ENCODE measurements at regions not wholly inside any gene's neighbourhood (a gene's known extent, or its start where the extent isn't known, plus 50 kb on each side); places are given as distances from the start of the nearest gene placed in this dataset.
A peak's percentile ranks its signal among the peaks of the same experiment; 100 is the strongest.

DNA sequence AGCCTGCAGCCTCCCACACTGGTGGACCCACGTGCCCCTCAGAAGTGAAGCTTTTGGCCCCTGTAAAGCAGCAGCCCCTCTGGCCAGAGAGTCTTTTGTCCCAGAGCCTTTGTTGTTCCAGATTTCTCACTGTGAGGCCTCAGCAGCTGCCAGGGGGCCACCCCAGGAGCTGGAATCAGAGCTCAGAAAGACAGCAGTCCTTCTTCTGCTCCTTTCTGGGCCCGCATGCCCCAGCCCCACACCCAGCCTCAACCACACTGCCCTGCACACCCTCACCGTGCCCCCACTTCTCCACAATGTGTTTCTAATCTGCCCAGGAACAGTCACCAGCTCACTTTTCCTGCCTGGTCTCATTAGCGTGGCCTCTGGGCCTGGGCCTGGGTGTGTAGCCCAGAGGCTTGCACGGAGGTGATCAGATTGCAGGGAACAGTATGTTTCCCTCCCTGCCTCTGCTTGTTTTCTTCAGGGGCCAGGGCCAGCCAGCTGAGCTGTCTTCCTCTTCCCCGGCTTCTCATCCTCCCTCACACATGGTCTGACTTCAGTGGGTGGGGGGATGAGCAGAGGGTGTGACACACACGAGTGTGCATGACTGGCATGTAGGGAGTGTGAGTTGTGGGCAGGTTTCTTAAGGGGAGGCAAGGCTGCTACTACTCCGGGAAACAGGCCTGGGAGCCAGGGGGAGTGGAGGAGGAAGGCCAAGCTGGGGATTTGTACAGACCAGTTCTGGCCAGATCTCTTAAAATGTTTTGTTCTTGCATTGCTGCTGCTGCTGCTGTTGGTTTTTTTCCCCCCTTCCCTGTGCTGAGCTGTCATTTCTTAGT is 82.5 kb upstream of the ZNF648 start:
- CTCF ChIA-PET, result interaction anchor here (0.5 to 2.7 kb wide), 18 partner anchors 9 to 261 kb away, joined by 3 to 37 read pairs (median 7); partner anchors contain the start of gene GLUL
- Mint-ChIP-seq H3K27ac (ENCODE audit: unreplicated experiment) (no peak overlapping the region), H3K36me3 (ENCODE audit: insufficient read depth, unreplicated experiment) (no peaks in the 10 kb centered on the region), H3K9me3 (ENCODE audit: low read depth, unreplicated experiment) (no peaks in the 10 kb centered on the region), H3K27me3 (ENCODE audit: unreplicated experiment) (no peaks in the 10 kb centered on the region), H3K4me1 (ENCODE audit: low read depth, unreplicated experiment) (peaks cover 47% of the 10 kb centered on the region), H3K4me3 (ENCODE audit: low read depth, unreplicated experiment) (no peak overlapping the region)
- BruUV-seq (replicated peaks), result no TSS peak
- peak; percentile 16 for DNase-seq
- intact Hi-C loops (cut with micrococcal nuclease; ENCODE audit: unreplicated experiment), result loop anchor here (1.0 to 5.0 kb wide), 6 partner anchors 42 to 252 kb away; no protein-coding TSS in a partner anchor
- TF ChIP-seq, protein P1, sequence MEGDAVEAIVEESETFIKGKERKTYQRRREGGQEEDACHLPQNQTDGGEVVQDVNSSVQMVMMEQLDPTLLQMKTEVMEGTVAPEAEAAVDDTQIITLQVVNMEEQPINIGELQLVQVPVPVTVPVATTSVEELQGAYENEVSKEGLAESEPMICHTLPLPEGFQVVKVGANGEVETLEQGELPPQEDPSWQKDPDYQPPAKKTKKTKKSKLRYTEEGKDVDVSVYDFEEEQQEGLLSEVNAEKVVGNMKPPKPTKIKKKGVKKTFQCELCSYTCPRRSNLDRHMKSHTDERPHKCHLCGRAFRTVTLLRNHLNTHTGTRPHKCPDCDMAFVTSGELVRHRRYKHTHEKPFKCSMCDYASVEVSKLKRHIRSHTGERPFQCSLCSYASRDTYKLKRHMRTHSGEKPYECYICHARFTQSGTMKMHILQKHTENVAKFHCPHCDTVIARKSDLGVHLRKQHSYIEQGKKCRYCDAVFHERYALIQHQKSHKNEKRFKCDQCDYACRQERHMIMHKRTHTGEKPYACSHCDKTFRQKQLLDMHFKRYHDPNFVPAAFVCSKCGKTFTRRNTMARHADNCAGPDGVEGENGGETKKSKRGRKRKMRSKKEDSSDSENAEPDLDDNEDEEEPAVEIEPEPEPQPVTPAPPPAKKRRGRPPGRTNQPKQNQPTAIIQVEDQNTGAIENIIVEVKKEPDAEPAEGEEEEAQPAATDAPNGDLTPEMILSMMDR (IDR thresholded peaks at IDR 0.05; ENCODE audit: unreplicated experiment), result no peak

DNA sequence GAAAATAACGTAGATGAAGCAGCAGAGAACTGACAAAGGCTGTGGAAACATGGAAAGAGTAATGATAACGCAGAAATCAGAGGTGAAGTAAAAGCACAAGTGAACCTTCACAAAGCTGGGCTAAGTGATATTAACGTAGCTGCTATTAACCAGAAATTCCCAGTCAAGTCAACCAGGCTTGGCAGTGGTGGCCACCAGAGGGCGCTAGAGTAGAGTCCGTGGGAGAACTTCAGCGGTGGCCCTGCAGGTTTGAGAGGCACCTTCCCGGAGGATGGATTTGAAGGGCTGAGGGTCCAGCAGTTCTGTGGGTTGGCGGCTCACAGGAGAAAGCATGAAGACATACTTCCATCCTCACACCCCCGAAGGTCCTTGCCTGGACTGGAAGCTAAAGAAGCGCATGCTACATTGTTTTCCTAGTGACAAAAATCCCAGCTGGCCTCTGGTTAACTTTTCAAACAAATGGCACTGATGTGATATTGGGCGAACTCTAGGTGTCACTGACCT is 81.7 kb upstream of the ZNF648 start:
- TF ChIP-seq, protein P1 (IDR thresholded peaks at IDR 0.05; ENCODE audit: unreplicated experiment), result peak; percentile 93

DNA sequence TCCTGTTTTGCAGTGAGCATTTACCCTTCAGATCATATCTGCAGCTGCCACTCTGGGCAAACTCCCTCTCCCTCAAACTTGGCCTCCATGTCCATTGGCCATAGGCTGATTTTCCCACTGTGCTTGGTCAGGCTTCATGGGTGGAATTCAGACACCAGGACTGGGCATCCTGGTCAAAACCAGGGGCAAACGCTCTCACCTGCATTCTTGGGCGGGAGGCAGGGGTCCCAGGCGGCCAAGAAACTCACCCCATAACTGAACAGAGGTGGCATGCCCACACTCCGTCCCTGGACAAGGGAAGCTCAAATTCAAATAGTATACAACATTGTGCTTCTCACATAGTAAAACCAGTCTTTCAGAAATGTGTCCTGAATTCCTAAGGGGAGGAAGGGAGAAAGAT is 81.1 kb upstream of the ZNF648 start:
- H3K36me3 Mint-ChIP-seq (ENCODE audit: insufficient read depth, unreplicated experiment), result no peaks in the 10 kb centered on the region
- TF ChIP-seq, protein P1 (IDR thresholded peaks at IDR 0.05; ENCODE audit: unreplicated experiment), result no peak
- CTCF ChIA-PET, result interaction anchor here (0.5 to 2.7 kb wide), 21 partner anchors 11 to 507 kb away, joined by 3 to 37 read pairs (median 5); no protein-coding TSS in a partner anchor
- no peak overlapping the region for H3K4me3 Mint-ChIP-seq (ENCODE audit: low read depth, unreplicated experiment)
- DNase-seq, result no peak
- H3K4me1 Mint-ChIP-seq (ENCODE audit: low read depth, unreplicated experiment), result peaks cover 47% of the 10 kb centered on the region
- no TSS peak for BruUV-seq (replicated peaks)
- intact Hi-C loops (cut with micrococcal nuclease; ENCODE audit: unreplicated experiment), result loop anchor here (1.0 to 5.0 kb wide), 6 partner anchors 40 to 254 kb away; no protein-coding TSS in a partner anchor
- no peaks in the 10 kb centered on the region for H3K27me3 Mint-ChIP-seq (ENCODE audit: unreplicated experiment)
- H3K9me3 Mint-ChIP-seq (ENCODE audit: low read depth, unreplicated experiment), result no peaks in the 10 kb centered on the region
- no peak overlapping the region for H3K27ac Mint-ChIP-seq (ENCODE audit: unreplicated experiment)

More for the DNA sequence above, 81.7 kb upstream of the ZNF648 start:
- no peaks in the 10 kb centered on the region for H3K36me3 Mint-ChIP-seq (ENCODE audit: insufficient read depth, unreplicated experiment)
- H3K9me3 Mint-ChIP-seq (ENCODE audit: low read depth, unreplicated experiment), result no peaks in the 10 kb centered on the region
- no peak overlapping the region for H3K4me3 Mint-ChIP-seq (ENCODE audit: low read depth, unreplicated experiment)
- peaks cover 47% of the 10 kb centered on the region for H3K4me1 Mint-ChIP-seq (ENCODE audit: low read depth, unreplicated experiment)
- DNase-seq, result peak; percentile 96
- BruUV-seq (replicated peaks), result no TSS peak
- intact Hi-C loops (cut with micrococcal nuclease; ENCODE audit: unreplicated experiment), result loop anchor here (1.0 to 5.0 kb wide), 6 partner anchors 41 to 253 kb away; no protein-coding TSS in a partner anchor
- CTCF ChIA-PET, result interaction anchor here (0.5 to 2.7 kb wide), 24 partner anchors 10 to 507 kb away, joined by 3 to 37 read pairs (median 5); partner anchors contain the start of gene GLUL
- H3K27ac Mint-ChIP-seq (ENCODE audit: unreplicated experiment), result no peak overlapping the region
- H3K27me3 Mint-ChIP-seq (ENCODE audit: unreplicated experiment), result no peaks in the 10 kb centered on the region

- no peaks in the 10 kb centered on the region for H3K36me3 Mint-ChIP-seq (ENCODE audit: insufficient read depth, unreplicated experiment)
- no TSS peak for BruUV-seq (replicated peaks)
- H3K4me3 Mint-ChIP-seq (ENCODE audit: low read depth, unreplicated experiment), result no peak overlapping the region
- intact Hi-C loops (cut with micrococcal nuclease; ENCODE audit: unreplicated experiment), result loop anchor here (5.0 kb wide), 1 partner anchor 39 kb away; no protein-coding TSS in a partner anchor
- H3K9me3 Mint-ChIP-seq (ENCODE audit: low read depth, unreplicated experiment), result no peaks in the 10 kb centered on the region
- TF ChIP-seq, protein P1 (IDR thresholded peaks at IDR 0.05; ENCODE audit: unreplicated experiment), result no peak
- no peaks in the 10 kb centered on the region for H3K27me3 Mint-ChIP-seq (ENCODE audit: unreplicated experiment)
- H3K4me1 Mint-ChIP-seq (ENCODE audit: low read depth, unreplicated experiment), result peaks cover 43% of the 10 kb centered on the region
- DNase-seq, result no peak
- CTCF ChIA-PET, result interaction anchor here (0.7 to 1.9 kb wide), 6 partner anchors 9 to 256 kb away, joined by 3 to 6 read pairs (median 6); no protein-coding TSS in a partner anchor
- no peak overlapping the region for H3K27ac Mint-ChIP-seq (ENCODE audit: unreplicated experiment)
Observed at GRCh38 chr1:182141040-182141439, 79.5 kb upstream of the ZNF648 start.

All from Calu3 (cell line).